ENCODE measurements at regions not wholly inside any gene's neighbourhood (a gene's known extent, or its start where the extent isn't known, plus 50 kb on each side); places are given as distances from the start of the nearest gene placed in this dataset.

DNA sequence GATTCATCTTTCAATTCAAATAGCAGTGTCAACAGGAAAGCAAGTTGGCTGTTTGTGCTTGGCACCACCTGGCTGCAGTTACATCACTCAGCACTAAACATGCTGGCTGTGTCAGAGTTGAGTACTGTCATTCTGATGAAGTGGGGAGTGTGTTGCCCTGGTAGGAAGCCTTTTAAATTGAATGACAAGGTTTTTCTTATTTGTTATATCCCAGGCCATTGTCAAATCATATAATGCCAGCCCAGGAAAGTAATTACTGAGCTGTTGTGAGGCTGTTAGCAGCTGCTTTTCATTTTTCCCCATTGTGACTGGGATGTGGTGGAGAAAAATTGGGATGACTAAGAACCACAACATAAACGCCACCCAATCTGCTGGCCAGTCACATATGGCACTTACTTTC lies 106.5 kb upstream of the PRKD1 start:
- H3K27me3 ChIP-seq = no peaks in the 10 kb centered on the region
- H3K9me3 ChIP-seq = no peaks in the 10 kb centered on the region
- H3K4me1 ChIP-seq = no peaks in the 10 kb centered on the region
- no peak overlapping the region for H3K4me3 ChIP-seq
- TF ChIP-seq, protein P1, sequence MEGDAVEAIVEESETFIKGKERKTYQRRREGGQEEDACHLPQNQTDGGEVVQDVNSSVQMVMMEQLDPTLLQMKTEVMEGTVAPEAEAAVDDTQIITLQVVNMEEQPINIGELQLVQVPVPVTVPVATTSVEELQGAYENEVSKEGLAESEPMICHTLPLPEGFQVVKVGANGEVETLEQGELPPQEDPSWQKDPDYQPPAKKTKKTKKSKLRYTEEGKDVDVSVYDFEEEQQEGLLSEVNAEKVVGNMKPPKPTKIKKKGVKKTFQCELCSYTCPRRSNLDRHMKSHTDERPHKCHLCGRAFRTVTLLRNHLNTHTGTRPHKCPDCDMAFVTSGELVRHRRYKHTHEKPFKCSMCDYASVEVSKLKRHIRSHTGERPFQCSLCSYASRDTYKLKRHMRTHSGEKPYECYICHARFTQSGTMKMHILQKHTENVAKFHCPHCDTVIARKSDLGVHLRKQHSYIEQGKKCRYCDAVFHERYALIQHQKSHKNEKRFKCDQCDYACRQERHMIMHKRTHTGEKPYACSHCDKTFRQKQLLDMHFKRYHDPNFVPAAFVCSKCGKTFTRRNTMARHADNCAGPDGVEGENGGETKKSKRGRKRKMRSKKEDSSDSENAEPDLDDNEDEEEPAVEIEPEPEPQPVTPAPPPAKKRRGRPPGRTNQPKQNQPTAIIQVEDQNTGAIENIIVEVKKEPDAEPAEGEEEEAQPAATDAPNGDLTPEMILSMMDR (IDR thresholded peaks at IDR 0.05) = no peak
- TF ChIP-seq POLR2A (IDR thresholded peaks at IDR 0.05) = no peak
- ATAC-seq (no peak), DNase-seq (no peak)
- intact Hi-C loops (cut with DNase I) = no loop called here
- 36% methylated on average over 1 of the region's 1 CpG for WGBS (ENCODE audit: insufficient coverage, low coverage, low lambda C conversion rate, missing lambda C conversion rate)
- H3K36me3 ChIP-seq = no peaks in the 10 kb centered on the region
- H3K27ac ChIP-seq = no peak overlapping the region

DNA sequence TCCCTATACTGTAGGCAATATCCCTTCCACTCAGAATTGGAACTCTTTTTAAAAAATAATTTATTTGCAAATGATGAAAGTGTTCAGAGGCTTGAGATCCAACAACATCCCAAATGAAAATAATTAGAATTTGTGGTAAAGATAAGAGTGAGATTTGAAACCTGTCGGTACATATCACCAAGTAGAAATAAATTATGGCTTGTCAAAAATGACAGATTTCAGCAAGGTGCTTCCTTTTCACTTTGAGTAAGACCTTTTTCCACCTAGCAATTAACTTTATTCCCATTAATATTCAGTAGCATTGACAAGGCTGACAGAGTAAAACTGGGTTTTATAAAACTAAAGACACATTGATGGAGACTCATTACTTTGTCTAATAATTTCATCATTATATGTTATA lies 107.7 kb upstream of the PRKD1 start:
- H3K4me1 ChIP-seq = no peaks in the 10 kb centered on the region
- no peak overlapping the region for H3K27ac ChIP-seq
- H3K27me3 ChIP-seq = no peaks in the 10 kb centered on the region
- H3K9me3 ChIP-seq = no peaks in the 10 kb centered on the region
- intact Hi-C loops (cut with DNase I) = no loop called here
- H3K4me3 ChIP-seq = no peak overlapping the region
- TF ChIP-seq, protein P1 (IDR thresholded peaks at IDR 0.05) = no peak
- no peak for TF ChIP-seq POLR2A (IDR thresholded peaks at IDR 0.05)
- DNase-seq = no peak
- ATAC-seq = no peak
- 29% methylated on average over 1 of the region's 1 CpG for WGBS (ENCODE audit: insufficient coverage, low coverage, low lambda C conversion rate, missing lambda C conversion rate)
- no peaks in the 10 kb centered on the region for H3K36me3 ChIP-seq

DNA sequence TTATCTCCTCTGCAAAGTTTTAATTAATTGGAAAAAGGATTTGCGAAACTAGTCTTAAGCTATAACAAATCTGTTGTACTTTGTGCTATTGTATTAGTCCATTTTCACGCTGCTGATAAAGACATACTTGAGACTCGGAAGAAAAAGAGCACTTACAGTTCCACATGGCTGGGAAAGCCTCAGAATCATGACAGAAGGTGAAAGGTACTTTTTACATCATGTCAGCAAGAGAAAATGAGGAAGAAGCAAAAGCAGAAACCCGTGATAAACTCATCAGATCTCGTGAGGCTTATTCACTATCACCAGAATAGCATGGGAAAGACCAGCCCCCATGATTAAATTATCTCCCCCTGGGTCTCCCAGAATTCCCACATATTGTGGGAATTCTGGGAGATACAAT lies 118.1 kb upstream of the PRKD1 start:
- intact Hi-C loops (cut with DNase I) = no loop called here

DNA sequence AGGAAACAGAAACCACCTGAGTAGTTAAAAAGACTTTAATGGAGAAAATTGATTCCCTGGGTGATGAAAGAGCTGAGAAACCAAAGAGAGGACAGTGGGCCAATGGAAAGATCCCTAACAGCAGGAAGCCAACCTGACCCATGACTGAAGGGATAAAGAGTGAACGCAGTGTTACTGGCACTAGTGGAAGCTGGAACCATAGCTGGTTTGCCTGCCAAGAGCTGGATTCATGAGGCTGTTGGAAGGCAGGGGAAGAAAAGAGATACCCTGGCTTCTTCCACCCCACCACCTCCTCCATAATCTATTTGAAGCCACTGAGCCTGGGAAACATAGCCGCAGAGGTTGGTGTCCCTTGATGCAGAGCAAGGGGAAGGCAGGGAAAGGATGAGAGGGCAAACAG lies 125.5 kb upstream of the PRKD1 start:
- 68% methylated on average over 2 of the region's 2 CpGs for WGBS (ENCODE audit: insufficient coverage, low coverage, low lambda C conversion rate, missing lambda C conversion rate)
- TF ChIP-seq, protein P1 (IDR thresholded peaks at IDR 0.05) = no peak
- TF ChIP-seq POLR2A (IDR thresholded peaks at IDR 0.05) = no peak
- intact Hi-C loops (cut with DNase I) = no loop called here
- Histone ChIP-seq H3K4me3 (no peak overlapping the region), H3K4me1 (no peaks in the 10 kb centered on the region), H3K27ac (no peak overlapping the region), H3K9me3 (no peaks in the 10 kb centered on the region), H3K27me3 (no peaks in the 10 kb centered on the region), H3K36me3 (no peaks in the 10 kb centered on the region)
- no peak for DNase-seq
- no peak for ATAC-seq

More for the DNA sequence above, 118.1 kb upstream of the PRKD1 start:
- no peak for TF ChIP-seq POLR2A (IDR thresholded peaks at IDR 0.05)
- WGBS (ENCODE audit: insufficient coverage, low coverage, low lambda C conversion rate, missing lambda C conversion rate) = 52% methylated on average over 5 of the region's 5 CpGs
- Histone ChIP-seq H3K27me3 (no peaks in the 10 kb centered on the region), H3K9me3 (no peaks in the 10 kb centered on the region), H3K36me3 (no peaks in the 10 kb centered on the region), H3K4me1 (no peaks in the 10 kb centered on the region), H3K27ac (no peak overlapping the region), H3K4me3 (no peak overlapping the region)
- DNase-seq (no peak), ATAC-seq (no peak)

DNA sequence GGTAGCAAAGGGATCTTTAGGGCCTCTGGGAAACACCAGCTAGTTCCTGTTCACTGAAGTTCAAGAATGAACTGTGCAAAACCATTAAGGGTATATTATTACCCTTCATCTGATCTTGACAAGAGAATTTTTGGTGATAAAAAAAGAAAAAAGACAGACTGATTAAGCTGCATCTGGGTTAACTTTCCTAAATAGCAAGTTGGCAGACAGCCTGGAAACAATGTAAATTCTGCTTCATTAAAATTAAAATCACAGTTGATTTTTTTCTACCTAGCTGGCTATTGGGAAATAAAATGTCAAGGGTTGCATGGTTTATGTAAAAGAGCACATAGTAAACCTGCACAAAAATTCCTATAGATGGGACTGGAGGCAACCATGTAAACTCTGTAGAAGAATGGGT lies 126.6 kb upstream of the PRKD1 start:
- Histone ChIP-seq H3K27ac (no peak overlapping the region), H3K36me3 (no peaks in the 10 kb centered on the region), H3K27me3 (no peaks in the 10 kb centered on the region), H3K4me1 (no peaks in the 10 kb centered on the region), H3K9me3 (no peaks in the 10 kb centered on the region), H3K4me3 (no peak overlapping the region)
- no peak for DNase-seq
- TF ChIP-seq POLR2A (IDR thresholded peaks at IDR 0.05) = no peak
- TF ChIP-seq, protein P1 (IDR thresholded peaks at IDR 0.05) = no peak
- no peak for ATAC-seq
- intact Hi-C loops (cut with DNase I) = no loop called here
